Right renal pelvis (tissue), 4 donors: ENCODE measurements at regions not wholly inside any gene's neighbourhood (a gene's known extent, or its start where the extent isn't known, plus 50 kb on each side); places are given as distances from the start of the nearest gene placed in this dataset.

Experiments used
- DNase-seq, 4 donors: peaks; one replicate each; pipeline ENCODE4 v3.0.0-alpha.2; 2013; ENCODE audit warnings: low read depth in 4 of 4, low spot score in 3 of 4, missing footprints in 1 of 4

DNA sequence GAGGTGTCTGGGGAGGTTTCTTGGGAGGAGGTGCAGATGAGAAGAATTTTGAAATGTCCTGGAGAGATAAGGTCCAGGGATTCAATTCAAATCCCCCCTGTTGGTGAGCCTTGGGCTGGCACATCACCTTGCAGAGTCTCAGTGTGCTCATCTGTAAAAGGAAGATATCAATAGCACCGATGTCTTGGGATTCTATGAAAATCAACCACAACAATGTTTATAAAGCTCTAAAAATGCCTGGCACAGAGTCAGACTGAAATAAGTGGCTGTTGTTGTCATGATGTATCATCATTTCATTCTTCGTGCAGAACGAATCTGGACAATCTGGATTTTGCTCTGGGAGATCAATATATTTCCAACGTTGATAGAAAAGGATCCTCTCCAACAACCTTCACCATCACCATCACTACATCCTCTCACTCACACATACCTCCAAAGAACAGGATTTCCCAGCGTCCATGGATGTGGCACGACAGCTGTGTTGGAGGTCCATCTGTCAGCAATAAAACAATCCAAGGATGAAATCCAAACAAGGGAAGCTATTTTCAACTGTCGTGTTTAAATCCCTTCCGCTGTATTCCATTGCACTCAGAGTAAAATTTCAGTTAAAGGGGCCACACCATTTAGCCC is 393.7 kb upstream of the DYNLRB2 start:
- DNase-seq = no peak

GRCh38 chr16:80144191-80144590 is 396.6 kb upstream of the DYNLRB2 start:
- no peak for DNase-seq

DNA sequence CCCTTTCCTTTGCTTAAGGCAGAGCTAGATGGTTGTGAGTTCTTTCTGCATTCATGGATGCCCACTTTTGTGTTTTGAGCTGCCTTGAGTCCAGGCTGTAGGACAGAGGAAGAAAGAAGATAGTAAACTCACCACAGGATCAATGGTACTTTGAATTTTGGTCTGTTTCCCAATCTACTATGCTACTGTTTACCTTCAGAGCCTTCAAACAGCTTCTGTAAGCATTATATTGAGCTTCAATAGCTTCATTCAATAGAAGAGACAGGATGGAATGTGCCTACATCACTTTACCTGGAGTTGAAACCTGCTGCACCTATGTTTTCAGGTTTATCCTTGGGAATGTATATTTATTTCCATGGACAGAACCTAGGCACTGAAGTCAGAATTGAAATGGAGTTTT is 397.9 kb upstream of the DYNLRB2 start:
- no peak for DNase-seq

DNA sequence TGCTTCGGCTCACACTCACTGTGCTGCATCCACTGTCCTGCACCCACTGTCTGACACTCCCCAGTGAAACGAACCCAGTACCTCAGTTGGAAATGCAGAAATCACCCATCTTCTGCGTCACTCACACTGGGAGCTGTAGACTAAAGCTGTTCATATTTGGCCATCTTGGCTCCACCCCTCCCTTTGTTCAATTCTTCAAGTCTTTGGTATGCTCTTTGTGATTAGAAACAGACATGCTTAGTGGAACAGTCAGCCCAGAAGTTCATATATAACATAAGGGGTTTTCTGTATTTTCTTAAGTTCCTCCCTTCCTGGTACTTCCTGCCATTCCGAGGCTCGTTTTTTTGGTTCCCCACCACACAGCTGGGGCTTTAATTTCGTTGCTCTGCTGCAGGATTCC is 398.5 kb upstream of the DYNLRB2 start:
- DNase-seq = no peak

- no peak for DNase-seq
Observed at GRCh38 chr16:80129791-80130190, 411.0 kb upstream of the DYNLRB2 start.

- no peak for DNase-seq
Observed at GRCh38 chr16:80125677-80126076, 415.1 kb upstream of the DYNLRB2 start.

- no peak for DNase-seq
Observed at GRCh38 chr16:80123189-80123588, 417.6 kb upstream of the DYNLRB2 start.

GRCh38 chr16:80122115-80122514 is 418.7 kb upstream of the DYNLRB2 start:
- peak; percentile 30 to 57 (median 46) for DNase-seq

DNA sequence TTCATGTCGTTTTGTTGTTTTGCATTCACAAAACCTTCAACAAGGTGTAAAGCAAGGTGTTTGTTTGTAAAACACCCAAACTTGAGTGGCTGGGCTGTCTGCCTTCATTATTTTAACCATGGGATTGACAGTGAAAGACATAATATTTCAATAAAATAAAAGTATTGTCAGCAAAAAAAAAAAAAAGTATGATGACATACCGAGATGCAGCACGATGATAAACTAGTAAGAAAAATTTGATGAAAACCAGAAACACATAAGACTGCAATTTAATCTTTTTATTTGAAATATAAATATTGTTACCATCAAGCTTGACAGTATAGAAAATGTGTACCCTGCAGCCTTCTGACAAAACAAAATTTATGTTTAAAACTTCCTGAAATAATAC is 419.3 kb upstream of the DYNLRB2 start:
- DNase-seq = no peak

DNA sequence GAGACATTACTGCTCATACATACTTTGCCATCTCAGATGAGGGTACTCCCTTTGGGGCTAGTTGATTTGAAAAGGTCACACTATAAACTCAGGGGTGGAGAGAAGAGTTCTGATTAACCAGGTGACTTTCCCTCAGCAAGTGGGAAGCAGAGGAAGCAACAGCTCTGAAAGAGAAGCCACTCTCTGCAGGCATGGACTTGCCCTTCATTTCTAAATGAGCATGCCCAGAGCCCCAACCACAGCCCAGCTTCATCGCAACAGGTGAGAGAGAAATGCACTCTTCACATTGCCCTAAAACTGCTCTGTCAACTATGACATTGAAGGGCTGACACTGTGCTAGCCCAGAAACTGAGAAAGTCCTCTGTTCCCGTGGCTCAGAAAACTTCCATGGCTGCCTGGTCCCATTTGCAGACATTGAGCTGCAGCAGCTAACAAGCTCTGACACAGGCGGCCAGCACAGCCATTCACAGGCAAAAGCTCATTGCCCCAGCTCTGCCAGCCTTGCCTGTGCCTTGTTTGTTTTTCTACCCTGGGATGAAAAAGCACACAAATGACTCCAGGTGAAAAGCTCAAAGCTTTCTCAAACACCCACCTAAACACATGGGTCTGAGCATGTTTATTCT is 419.8 kb upstream of the DYNLRB2 start:
- DNase-seq = no peak

- no peak for DNase-seq
Observed at GRCh38 chr16:80117556-80118130, 423.1 kb upstream of the DYNLRB2 start.

DNA sequence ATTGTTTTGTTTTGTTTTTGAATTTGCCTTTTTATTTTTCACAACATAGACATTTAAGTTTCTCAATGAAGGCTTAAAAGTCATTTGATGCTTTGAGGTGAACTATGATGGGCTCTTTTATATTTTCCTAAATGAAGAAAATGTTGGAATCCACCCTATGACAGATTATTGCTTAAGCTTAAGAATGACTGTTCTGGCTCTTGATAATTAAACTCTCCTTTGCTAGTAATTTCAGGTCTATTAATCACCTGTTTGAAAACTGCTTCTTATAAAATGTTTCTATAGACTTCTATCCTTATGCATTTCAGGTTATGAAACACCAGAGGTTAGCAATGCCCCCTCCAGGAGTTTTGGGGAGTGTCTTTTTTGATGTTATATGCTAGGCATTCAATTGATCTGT is 424.1 kb upstream of the DYNLRB2 start:
- no peak for DNase-seq

DNA sequence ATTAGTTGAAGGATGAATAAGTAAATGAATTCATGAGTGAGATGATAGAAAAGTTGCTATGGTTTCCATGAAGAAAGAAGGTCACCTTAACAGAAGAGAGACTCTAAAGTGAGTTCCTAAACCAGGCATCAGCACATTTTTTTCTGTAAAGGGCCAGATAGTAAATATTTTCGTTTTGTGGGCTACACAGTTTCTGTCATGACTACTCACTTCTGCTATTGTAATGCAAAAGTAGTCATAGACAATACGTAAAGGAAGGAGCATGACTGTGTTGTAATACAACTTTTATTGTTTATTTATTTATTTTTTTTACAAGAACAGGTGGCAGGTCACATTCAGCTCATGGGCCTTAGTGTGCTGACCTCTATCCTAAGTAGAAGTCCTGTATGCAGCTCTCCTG is 426.1 kb upstream of the DYNLRB2 start:
- no peak for DNase-seq

GRCh38 chr16:80113873-80114574 is 426.8 kb upstream of the DYNLRB2 start:
- no peak for DNase-seq

DNA sequence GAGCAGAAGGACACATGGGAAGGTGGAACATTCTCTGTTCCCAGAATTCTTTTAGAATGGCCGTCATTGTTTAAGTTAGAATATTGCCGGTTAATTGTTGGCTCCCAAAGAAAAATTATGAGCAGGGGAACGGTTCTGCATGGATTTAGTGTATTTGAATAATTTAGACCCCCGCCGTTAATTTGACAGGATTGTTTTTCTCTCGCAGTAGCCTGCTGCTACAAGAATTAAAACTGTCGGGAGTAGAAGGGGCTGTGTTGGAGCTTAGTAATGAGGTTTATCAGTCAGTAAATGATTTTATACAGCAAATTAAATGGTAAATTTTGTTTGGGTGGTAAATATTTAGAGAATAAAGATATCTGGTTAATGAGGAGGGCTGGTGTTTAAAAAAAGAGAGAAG is 431.2 kb upstream of the DYNLRB2 start:
- DNase-seq = no peak

- DNase-seq = no peak
Observed at GRCh38 chr16:80107900-80108299, 432.9 kb upstream of the DYNLRB2 start.

- DNase-seq = no peak
Observed at GRCh38 chr16:80105751-80106150, 435.0 kb upstream of the DYNLRB2 start.

GRCh38 chr16:80105160-80105559 is 435.6 kb upstream of the DYNLRB2 start:
- no peak for DNase-seq

GRCh38 chr16:80104401-80104800 is 436.4 kb upstream of the DYNLRB2 start:
- no peak for DNase-seq

DNA sequence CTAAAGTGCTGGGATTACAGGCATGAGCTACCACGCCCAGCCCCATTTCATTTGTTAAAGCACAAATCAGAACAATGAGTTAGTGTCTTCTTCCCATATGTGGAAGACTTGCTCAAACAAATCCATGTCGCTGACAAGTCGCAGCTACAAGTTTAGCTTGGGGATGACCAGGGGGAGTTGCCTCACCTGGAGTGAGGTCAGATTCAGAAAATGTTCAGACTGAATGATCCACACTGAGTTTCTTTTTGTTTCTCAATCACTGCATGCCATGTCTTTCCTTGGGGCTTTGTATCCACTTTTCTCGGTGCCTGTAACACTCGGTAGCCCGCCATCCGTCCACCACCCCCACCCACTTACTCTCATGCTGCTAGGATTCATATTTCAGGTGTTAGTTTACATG is 437.3 kb upstream of the DYNLRB2 start:
- DNase-seq = no peak

GRCh38 chr16:80100846-80101451 is 439.8 kb upstream of the DYNLRB2 start:
- no peak for DNase-seq
